ENCODE measurements at regions not wholly inside any gene's neighbourhood (a gene's known extent, or its start where the extent isn't known, plus 50 kb on each side); places are given as distances from the start of the nearest gene placed in this dataset.
A peak's percentile ranks its signal among the peaks of the same experiment; 100 is the strongest.
"Not testable (repeated sequence)": the region's sequence is repeated elsewhere in the genome, so short reads cannot be mapped to it uniquely, and the experiment has no call there.

DNA sequence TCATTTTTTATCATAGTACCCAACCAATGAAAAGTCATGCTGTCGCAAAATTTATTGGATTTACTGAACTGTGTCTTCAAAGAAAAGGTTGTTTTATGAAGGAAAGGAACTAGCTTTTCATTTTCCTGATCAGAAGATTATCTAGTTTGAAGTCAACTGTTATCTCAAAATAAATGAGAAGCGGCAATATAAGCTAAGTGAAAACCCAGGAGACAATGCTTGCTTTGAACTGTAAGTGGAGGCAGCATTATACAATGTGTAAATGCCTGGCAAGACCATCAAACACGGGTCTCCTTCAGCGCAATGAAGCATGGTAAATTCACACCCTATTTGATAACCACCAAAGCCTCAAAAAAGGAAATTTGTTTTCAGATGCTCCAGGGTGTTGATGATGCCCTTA, 134.4 kb upstream of the PTBP2 start:
- intact Hi-C loops (cut with micrococcal nuclease; ENCODE audit: unreplicated experiment) = no loop called here
- no TSS peak for BruUV-seq (replicated peaks)
- no peaks in the 10 kb centered on the region for H3K27me3 Mint-ChIP-seq (ENCODE audit: unreplicated experiment)
- H3K4me1 Mint-ChIP-seq (ENCODE audit: low read depth, unreplicated experiment) = no peaks in the 10 kb centered on the region
- H3K9me3 Mint-ChIP-seq (ENCODE audit: low read depth, unreplicated experiment) = no peaks in the 10 kb centered on the region
- H3K27ac Mint-ChIP-seq (ENCODE audit: unreplicated experiment) = no peak overlapping the region
- no peak overlapping the region for H3K4me3 Mint-ChIP-seq (ENCODE audit: low read depth, unreplicated experiment)
- TF ChIP-seq CTCF (IDR thresholded peaks at IDR 0.05; ENCODE audit: unreplicated experiment) = no peak
- no peak for DNase-seq
- CTCF ChIA-PET = no interaction called here
- no peaks in the 10 kb centered on the region for H3K36me3 Mint-ChIP-seq (ENCODE audit: insufficient read depth, unreplicated experiment)

DNA sequence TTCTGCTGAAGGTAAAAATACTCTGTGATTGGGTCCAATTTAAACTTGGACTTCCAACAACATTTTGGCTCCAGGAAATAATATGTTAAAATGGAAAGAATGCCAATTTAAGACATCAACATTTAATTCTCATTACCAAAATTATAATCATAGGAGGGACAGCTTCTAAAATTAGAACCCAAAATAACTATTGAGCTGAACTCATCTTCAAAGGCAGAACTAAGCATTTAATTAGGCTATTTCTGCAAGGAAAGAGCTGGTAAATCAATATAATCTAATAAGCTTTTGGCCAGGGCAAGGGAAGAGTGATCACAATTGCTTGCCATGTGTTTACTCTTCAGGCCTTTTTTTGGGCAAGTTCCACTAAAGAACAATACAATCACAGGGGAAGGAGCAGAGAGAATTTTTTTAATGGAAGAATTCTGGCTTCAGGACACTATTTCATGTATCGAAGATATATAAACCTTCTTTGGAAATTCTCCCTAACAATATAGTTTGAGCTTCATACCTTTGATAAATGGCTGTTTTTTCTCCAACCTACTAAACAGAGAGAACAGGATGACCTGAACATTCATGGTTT, 133.1 kb upstream of the PTBP2 start:
- no peak for TF ChIP-seq CTCF (IDR thresholded peaks at IDR 0.05; ENCODE audit: unreplicated experiment)
- no peaks in the 10 kb centered on the region for H3K4me1 Mint-ChIP-seq (ENCODE audit: low read depth, unreplicated experiment)
- H3K4me3 Mint-ChIP-seq (ENCODE audit: low read depth, unreplicated experiment) = no peak overlapping the region
- H3K27me3 Mint-ChIP-seq (ENCODE audit: unreplicated experiment) = no peaks in the 10 kb centered on the region
- BruUV-seq (replicated peaks) = no TSS peak
- intact Hi-C loops (cut with micrococcal nuclease; ENCODE audit: unreplicated experiment) = no loop called here
- no peaks in the 10 kb centered on the region for H3K9me3 Mint-ChIP-seq (ENCODE audit: low read depth, unreplicated experiment)
- H3K27ac Mint-ChIP-seq (ENCODE audit: unreplicated experiment) = no peak overlapping the region
- CTCF ChIA-PET = interaction anchor here (0.7 kb wide), 4 partner anchors 9 to 116 kb away, joined by 3 to 4 read pairs (median 3); no protein-coding TSS in a partner anchor
- H3K36me3 Mint-ChIP-seq (ENCODE audit: insufficient read depth, unreplicated experiment) = no peaks in the 10 kb centered on the region
- DNase-seq = no peak

- H3K4me3 Mint-ChIP-seq (ENCODE audit: low read depth, unreplicated experiment); BruUV-seq (replicated peaks); intact Hi-C loops (cut with micrococcal nuclease; ENCODE audit: unreplicated experiment); H3K4me1 Mint-ChIP-seq (ENCODE audit: low read depth, unreplicated experiment); DNase-seq; H3K27ac Mint-ChIP-seq (ENCODE audit: unreplicated experiment); H3K27me3 Mint-ChIP-seq (ENCODE audit: unreplicated experiment); H3K36me3 Mint-ChIP-seq (ENCODE audit: insufficient read depth, unreplicated experiment); H3K9me3 Mint-ChIP-seq (ENCODE audit: low read depth, unreplicated experiment): not testable (repeated sequence)
- CTCF ChIA-PET = interaction anchor here (0.6 to 0.7 kb wide), 2 partner anchors 10 to 242 kb away, joined by 3 to 5 read pairs; no protein-coding TSS in a partner anchor
Measured at GRCh38 chr1:96595530-96595929, 126.1 kb upstream of the PTBP2 start.

DNA sequence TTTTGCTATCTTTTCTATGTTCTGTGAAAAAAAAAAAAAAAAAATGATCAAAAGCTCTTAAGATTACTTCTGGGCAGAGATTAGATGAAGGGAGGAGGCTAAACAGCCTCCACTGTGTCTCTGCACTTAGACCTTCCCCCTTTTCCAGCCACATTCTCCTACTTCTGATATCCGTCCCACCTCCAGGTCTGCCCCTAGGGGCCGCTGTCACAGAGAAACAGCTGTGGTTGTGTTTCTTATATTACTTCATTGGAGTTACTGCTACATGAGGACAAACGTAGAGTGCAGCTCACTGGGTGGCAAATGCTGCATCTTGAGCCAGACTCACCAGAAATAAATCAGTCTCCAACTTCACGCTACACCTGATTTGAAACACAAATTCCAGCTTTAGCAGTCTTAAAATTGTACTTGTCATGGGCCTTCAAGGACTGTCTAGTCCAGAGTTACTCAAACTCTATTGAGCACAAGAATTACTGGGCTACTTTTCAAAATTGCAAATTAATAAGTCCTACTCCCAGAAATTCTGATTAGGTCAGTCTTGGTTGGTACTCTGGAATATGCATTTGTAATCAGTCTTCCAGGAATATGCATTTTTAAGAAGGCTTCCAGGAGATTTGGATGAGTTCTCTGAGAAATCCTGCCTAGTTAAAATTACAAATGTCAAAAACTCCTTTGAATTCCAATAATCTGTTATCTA, 125.2 kb upstream of the PTBP2 start:
- CTCF ChIA-PET = interaction anchor here (0.6 to 0.7 kb wide), 2 partner anchors 11 to 991 kb away, joined by 3 to 5 read pairs; no protein-coding TSS in a partner anchor
- intact Hi-C loops (cut with micrococcal nuclease; ENCODE audit: unreplicated experiment) = no loop called here
- H3K4me1 Mint-ChIP-seq (ENCODE audit: low read depth, unreplicated experiment) = no peaks in the 10 kb centered on the region
- no peak overlapping the region for H3K27ac Mint-ChIP-seq (ENCODE audit: unreplicated experiment)
- BruUV-seq (replicated peaks) = no TSS peak
- H3K27me3 Mint-ChIP-seq (ENCODE audit: unreplicated experiment) = no peaks in the 10 kb centered on the region
- H3K9me3 Mint-ChIP-seq (ENCODE audit: low read depth, unreplicated experiment) = peaks cover 2% of the 10 kb centered on the region
- no peaks in the 10 kb centered on the region for H3K36me3 Mint-ChIP-seq (ENCODE audit: insufficient read depth, unreplicated experiment)
- peak; percentile 67 for TF ChIP-seq CTCF (IDR thresholded peaks at IDR 0.05; ENCODE audit: unreplicated experiment)
- peak; percentile 58 for DNase-seq
- H3K4me3 Mint-ChIP-seq (ENCODE audit: low read depth, unreplicated experiment) = no peak overlapping the region

DNA sequence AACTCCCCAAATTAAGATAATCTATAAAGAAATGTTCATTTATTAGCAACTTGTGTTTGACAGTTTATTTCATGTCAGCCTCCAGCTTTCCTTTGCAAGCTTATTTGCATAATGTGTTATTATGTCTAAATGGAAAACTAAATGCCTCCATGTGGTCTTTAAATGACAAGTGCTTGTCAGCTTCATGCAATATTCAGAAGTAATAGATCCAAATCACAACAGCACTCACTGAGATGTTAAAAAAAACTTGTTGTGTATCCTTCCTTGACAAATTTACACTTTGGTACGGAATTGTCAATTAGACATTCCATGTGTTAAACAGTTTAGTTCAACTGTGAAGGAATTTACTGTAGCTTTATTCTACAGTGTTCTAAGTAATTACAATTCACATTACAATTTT, 124.4 kb upstream of the PTBP2 start:
- Mint-ChIP-seq H3K36me3 (ENCODE audit: insufficient read depth, unreplicated experiment) (no peaks in the 10 kb centered on the region), H3K4me3 (ENCODE audit: low read depth, unreplicated experiment) (no peak overlapping the region), H3K27ac (ENCODE audit: unreplicated experiment) (no peak overlapping the region), H3K4me1 (ENCODE audit: low read depth, unreplicated experiment) (no peaks in the 10 kb centered on the region), H3K27me3 (ENCODE audit: unreplicated experiment) (no peaks in the 10 kb centered on the region), H3K9me3 (ENCODE audit: low read depth, unreplicated experiment) (peaks cover 2% of the 10 kb centered on the region)
- DNase-seq = no peak
- CTCF ChIA-PET = interaction anchor here (0.5 kb wide), 1 partner anchor 271 kb away, joined by 3 read pairs; no protein-coding TSS in a partner anchor
- no TSS peak for BruUV-seq (replicated peaks)
- intact Hi-C loops (cut with micrococcal nuclease; ENCODE audit: unreplicated experiment) = no loop called here
- TF ChIP-seq CTCF (IDR thresholded peaks at IDR 0.05; ENCODE audit: unreplicated experiment) = no peak

Measured in Calu3 (cell line).